WI38 (cell line): ENCODE measurements at regions not wholly inside any gene's neighbourhood (a gene's known extent, or its start where the extent isn't known, plus 50 kb on each side); places are given as distances from the start of the nearest gene placed in this dataset.
"Not testable (repeated sequence)": the region's sequence is repeated elsewhere in the genome, so short reads cannot be mapped to it uniquely, and the experiment has no call there.

Experiments
- H3K4me3 ChIP-seq: 2 replicates; pipeline ENCODE4 v1.5.1; 2011; ENCODE audit warnings: low read depth, mild to moderate bottlenecking, control low read depth, low read length
- CTCF ChIP-seq: IDR thresholded peaks from 2 replicates; pipeline ENCODE4 v1.5.1; 2012; ENCODE audit warnings: low read depth, mild to moderate bottlenecking, control low read depth, low read length

- H3K4me3 ChIP-seq: no peak overlapping the region
- no peak for TF ChIP-seq CTCF
These were observed 294.7 kb upstream of the TNC start for GRCh38 chr9:115412656-115413055.

GRCh38 chr9:115413304-115413703 is 295.3 kb upstream of the TNC start:
- H3K4me3 ChIP-seq: no peak overlapping the region

DNA sequence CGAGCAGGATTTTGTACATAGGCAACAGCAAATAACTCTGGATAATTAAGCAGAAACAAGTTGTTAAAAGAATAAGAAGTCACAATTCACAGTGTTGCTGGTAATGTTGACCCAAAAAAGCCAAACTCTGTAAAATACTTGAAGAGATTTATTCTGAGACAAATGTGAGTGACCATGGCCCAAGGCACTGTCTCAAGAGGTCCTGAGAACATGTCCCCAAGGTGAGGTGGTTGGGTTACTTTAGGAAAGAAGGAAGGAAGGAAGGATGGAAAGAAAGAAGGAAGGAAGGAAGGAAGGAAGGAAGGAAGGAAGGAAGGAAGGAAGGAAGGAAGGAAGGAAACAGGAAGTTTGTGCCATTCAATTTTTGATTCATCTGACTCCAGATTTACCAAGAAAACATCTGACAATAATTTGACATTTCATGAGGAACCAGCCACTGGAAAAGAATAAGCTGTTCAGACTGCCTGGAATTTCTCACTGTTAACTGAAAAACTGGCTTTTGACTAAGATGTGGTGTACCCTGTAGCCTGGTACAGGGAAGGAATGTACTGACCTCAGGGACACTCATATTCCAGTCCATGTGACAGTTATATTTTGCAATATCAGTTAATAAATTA is 295.9 kb upstream of the TNC start:
- TF ChIP-seq CTCF: no peak
- no peak overlapping the region for H3K4me3 ChIP-seq

More at GRCh38 chr9:115413304-115413703, 295.3 kb upstream of the TNC start:
- TF ChIP-seq CTCF: no peak

- no peak for TF ChIP-seq CTCF
- H3K4me3 ChIP-seq: no peak overlapping the region
These were observed 296.6 kb upstream of the TNC start for GRCh38 chr9:115414561-115414960.

- TF ChIP-seq CTCF: no peak
- no peak overlapping the region for H3K4me3 ChIP-seq
These were observed 297.5 kb upstream of the TNC start for GRCh38 chr9:115415450-115415849.

DNA sequence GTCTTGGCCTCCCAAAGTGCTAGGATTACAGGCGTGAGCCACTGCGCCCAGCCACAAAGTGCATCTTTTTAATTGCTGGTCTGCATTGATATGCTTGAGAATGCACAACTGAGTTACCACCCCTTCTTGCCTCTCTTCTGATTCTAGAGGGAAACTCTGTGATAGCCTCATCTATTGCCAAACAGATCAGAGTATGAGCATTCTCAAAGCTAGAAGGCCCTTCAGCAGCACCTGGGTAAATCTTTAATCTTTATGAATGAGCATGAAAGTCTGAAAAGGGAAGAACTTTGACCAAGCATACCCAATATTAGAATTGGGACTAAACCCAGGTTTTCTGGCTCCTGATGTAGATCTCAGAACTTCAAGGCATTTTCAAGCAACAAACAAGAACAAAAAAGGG is 298.3 kb upstream of the TNC start:
- no peak for TF ChIP-seq CTCF
- no peak overlapping the region for H3K4me3 ChIP-seq

GRCh38 chr9:115418181-115418580 is 300.2 kb upstream of the TNC start:
- H3K4me3 ChIP-seq: not testable (repeated sequence)

- H3K4me3 ChIP-seq: no peak overlapping the region
- no peak for TF ChIP-seq CTCF
These were observed 305.0 kb upstream of the TNC start for GRCh38 chr9:115422932-115423440.
